SK-N-SH (cell line): ENCODE measurements at regions not wholly inside any gene's neighbourhood (a gene's known extent, or its start where the extent isn't known, plus 50 kb on each side); places are given as distances from the start of the nearest gene placed in this dataset.

ENCODE experiments used
- CTCF ChIA-PET: fragments of 300-600, 350-600 bp; formaldehyde crosslinking; extraction: SDS; loops from one replicate; lab custom pipeline; 2021; lab: Yijun Ruan, JAX
- POLR2A ChIA-PET: fragments of 350-600 bp; sonication (Branson Sonifier 250); formaldehyde crosslinking; extraction: SDS; loops from one replicate; lab custom pipeline; 2020; ENCODE audit warnings: antibody characterized with exemption, inconsistent platforms; lab: Yijun Ruan, JAX
- DNase-seq: peaks from one replicate; pipeline ENCODE4 v3.0.0; 2012
- H2AFZ ChIP-seq: fragments of 200-600 bp; sonication (generic); 2 replicates; pipeline ENCODE4 v1.8.1; 2016; ENCODE audit warnings: antibody characterized with exemption, mild to moderate bottlenecking, low read depth
- H3F3A ChIP-seq: fragments of 200-600 bp; sonication (generic); replicated peaks from 2 replicates; pipeline ENCODE3; 2016; ENCODE audit warnings: antibody characterized with exemption, mild to moderate bottlenecking; ENCODE audit not compliant: insufficient read depth
- H3K27ac ChIP-seq, 2 experiments: fragments of 200-500 bp in 1 of 2; fragments of 200-600 bp in 1 of 2; sonication (Bioruptor generic) in 1 of 2; sonication (generic), shearing (Covaris generic) in 1 of 2; 2 replicates each; pipeline versions ENCODE4 v1.5.1 to v1.6.1; 2014 to 2016; ENCODE audit warnings: low read depth in 2 of 2, inconsistent platforms in 1 of 2, low read length in 1 of 2, mild to moderate bottlenecking in 1 of 2, mixed read lengths in 1 of 2
- H3K27me3 ChIP-seq: fragments of 200-600 bp; sonication (generic), shearing (Covaris generic); 2 replicates; pipeline ENCODE4 v1.6.1; 2016; ENCODE audit warnings: mixed run types; ENCODE audit not compliant: insufficient read depth
- H3K36me3 ChIP-seq, 2 experiments: fragments of 200-500 bp in 1 of 2; fragments of 200-600 bp in 1 of 2; sonication (Bioruptor generic) in 1 of 2; sonication (generic) in 1 of 2; replicated peaks in 1 of 2; 2 replicates each; pipeline versions ENCODE3 to v1.5.1; 2014 to 2016; ENCODE audit warnings: low read length in 1 of 2, mild to moderate bottlenecking in 1 of 2; ENCODE audit not compliant: insufficient read depth in 2 of 2, control insufficient read depth in 1 of 2
- H3K4me1 ChIP-seq, 2 experiments: fragments of 200-500 bp in 1 of 2; fragments of 200-600 bp in 1 of 2; sonication (Bioruptor generic) in 1 of 2; sonication (generic), shearing (Covaris generic) in 1 of 2; 2 replicates each; pipeline versions ENCODE4 v1.5.1 to v1.6.1; 2014 to 2016; ENCODE audit warnings: low read depth in 1 of 2, low read length in 1 of 2, mixed run types in 1 of 2; ENCODE audit not compliant: insufficient read depth in 2 of 2, control insufficient read depth in 1 of 2
- H3K4me2 ChIP-seq: fragments of 200-600 bp; sonication (generic), shearing (Covaris generic); 2 replicates; pipeline ENCODE4 v1.6.1; 2017; ENCODE audit warnings: mixed run types
- H3K4me3 ChIP-seq, 2 experiments: fragments of 200-500 bp in 1 of 2; fragments of 200-600 bp in 1 of 2; sonication (Bioruptor generic) in 1 of 2; sonication (generic), shearing (Covaris generic) in 1 of 2; 2 replicates each; pipeline versions ENCODE4 v1.5.1 to v1.8.1; 2014 to 2016; ENCODE audit warnings: low read depth in 2 of 2, inconsistent platforms in 1 of 2, low read length in 1 of 2, mild to moderate bottlenecking in 1 of 2, mixed read lengths in 1 of 2, moderate library complexity in 1 of 2
- H3K79me2 ChIP-seq: fragments of 200-600 bp; sonication (generic); 2 replicates; pipeline ENCODE4 v1.8.1; 2017; ENCODE audit warnings: mild to moderate bottlenecking; ENCODE audit not compliant: insufficient read depth
- H3K9ac ChIP-seq: fragments of 200-600 bp; sonication (generic); 2 replicates; pipeline ENCODE4 v1.6.1; 2017; ENCODE audit warnings: mixed run types
- H3K9me2 ChIP-seq: fragments of 200-600 bp; sonication (generic); 2 replicates; pipeline ENCODE4 v1.6.1; 2017; ENCODE audit warnings: mixed run types
- H3K9me3 ChIP-seq: fragments of 200-600 bp; sonication (generic); 2 replicates; pipeline ENCODE4 v1.6.1; 2017; ENCODE audit warnings: mixed run types, mild to moderate bottlenecking, moderate library complexity
- H4K20me1 ChIP-seq: fragments of 200-600 bp; sonication (generic); 2 replicates; pipeline ENCODE4 v1.6.1; 2017; ENCODE audit warnings: mild to moderate bottlenecking, mixed run types; ENCODE audit not compliant: insufficient read depth
- CHD2 ChIP-seq: fragments of 150-350 bp; IDR thresholded peaks from 2 replicates; pipeline ENCODE4 v1.6.1; 2018; ENCODE audit warnings: low read length; ENCODE audit not compliant: partially characterized antibody
- EZH2phosphoT487 ChIP-seq: fragments of 200-600 bp; sonication (generic); IDR thresholded peaks from 2 replicates; pipeline ENCODE4 v1.6.1; 2017; ENCODE audit warnings: low read depth, mixed run types, mild to moderate bottlenecking, antibody characterized with exemption, moderate library complexity, borderline replicate concordance
- GABPA ChIP-seq: IDR thresholded peaks from 2 replicates; pipeline ENCODE4 v1.4.0; 2012; ENCODE audit warnings: low read depth, mild to moderate bottlenecking
- NRF1 ChIP-seq: IDR thresholded peaks from 2 replicates; pipeline ENCODE4 v1.6.1; 2012; ENCODE audit warnings: low read depth, mild to moderate bottlenecking, low read length
- RXRA ChIP-seq: IDR thresholded peaks from 2 replicates; pipeline ENCODE4 v1.4.0; 2012; ENCODE audit warnings: low read depth, mild to moderate bottlenecking, borderline replicate concordance
- SIN3A ChIP-seq: IDR thresholded peaks from 2 replicates; pipeline ENCODE4 v1.6.1; 2012; ENCODE audit warnings: low read depth, mild to moderate bottlenecking, low read length, moderate library complexity, borderline replicate concordance
- WGBS: methylation state at CpG from one replicate; pipeline ENCODE4 v1.1.6; 2017; ENCODE audit warnings: low lambda C conversion rate; 5-methylcytosine and 5-hydroxymethylcytosine counted together
- TF ChIP-seq, protein P1 (sequence below): IDR thresholded peaks from 2 replicates; pipeline ENCODE4 v1.6.1; 2012; ENCODE audit warnings: mild to moderate bottlenecking, low read depth, low read length, moderate library complexity
- TF ChIP-seq, protein P2 (sequence below): fragments of 150-350 bp; IDR thresholded peaks from 2 replicates; pipeline ENCODE4 v1.6.1; 2017; ENCODE audit warnings: antibody characterized with exemption, low read length, low read depth, borderline replicate concordance
- TF ChIP-seq, protein P3 (sequence below): IDR thresholded peaks from 2 replicates; pipeline ENCODE4 v1.4.0; 2012; ENCODE audit warnings: low read depth, borderline replicate concordance

DNA sequence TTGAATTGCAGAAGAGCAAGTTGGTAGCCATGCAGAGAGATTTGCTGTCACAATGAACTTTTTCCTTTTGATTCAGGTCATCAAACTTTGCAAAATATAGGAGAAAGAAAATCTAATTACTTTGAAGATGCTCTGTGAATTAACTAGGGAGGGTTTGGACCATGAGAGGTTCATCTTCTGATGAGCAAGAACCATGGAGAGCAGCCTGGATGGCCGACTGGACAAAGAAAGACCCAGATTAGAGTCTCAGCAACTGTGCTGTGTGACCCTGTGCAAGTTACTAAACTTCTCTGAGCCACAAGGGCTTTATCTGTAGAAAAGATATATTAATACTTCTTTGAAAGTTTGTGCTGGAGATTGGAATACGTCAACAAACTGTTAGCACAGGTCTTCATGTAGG lies 122.6 kb upstream of the ADAMTS18 start:
- Histone ChIP-seq H3K9me3 (no peaks in the 10 kb centered on the region), H3K9ac (no peak overlapping the region), H3K27ac (no peak overlapping the region), H2AFZ (no peak overlapping the region), H3K9me2 (no peaks in the 10 kb centered on the region), H3K36me3 (no peaks in the 10 kb centered on the region), H3F3A (no peaks in the 10 kb centered on the region), H3K79me2 (no peaks in the 10 kb centered on the region), H4K20me1 (no peaks in the 10 kb centered on the region), H3K4me1 (no peaks in the 10 kb centered on the region), H3K4me3 (no peak overlapping the region), H3K4me2 (no peak overlapping the region), H3K27me3 (no peaks in the 10 kb centered on the region; the same call in 1 of the 2 replicates)
- no peak for DNase-seq
- CTCF ChIA-PET, result interaction anchor here (1.2 kb wide), 1 partner anchor 11 kb away, joined by 3 read pairs; no protein-coding TSS in a partner anchor
- POLR2A ChIA-PET, result no interaction called here
- TF ChIP-seq EZH2phosphoT487 (no peak), CHD2 (no peak)
- TF ChIP-seq, protein P1, sequence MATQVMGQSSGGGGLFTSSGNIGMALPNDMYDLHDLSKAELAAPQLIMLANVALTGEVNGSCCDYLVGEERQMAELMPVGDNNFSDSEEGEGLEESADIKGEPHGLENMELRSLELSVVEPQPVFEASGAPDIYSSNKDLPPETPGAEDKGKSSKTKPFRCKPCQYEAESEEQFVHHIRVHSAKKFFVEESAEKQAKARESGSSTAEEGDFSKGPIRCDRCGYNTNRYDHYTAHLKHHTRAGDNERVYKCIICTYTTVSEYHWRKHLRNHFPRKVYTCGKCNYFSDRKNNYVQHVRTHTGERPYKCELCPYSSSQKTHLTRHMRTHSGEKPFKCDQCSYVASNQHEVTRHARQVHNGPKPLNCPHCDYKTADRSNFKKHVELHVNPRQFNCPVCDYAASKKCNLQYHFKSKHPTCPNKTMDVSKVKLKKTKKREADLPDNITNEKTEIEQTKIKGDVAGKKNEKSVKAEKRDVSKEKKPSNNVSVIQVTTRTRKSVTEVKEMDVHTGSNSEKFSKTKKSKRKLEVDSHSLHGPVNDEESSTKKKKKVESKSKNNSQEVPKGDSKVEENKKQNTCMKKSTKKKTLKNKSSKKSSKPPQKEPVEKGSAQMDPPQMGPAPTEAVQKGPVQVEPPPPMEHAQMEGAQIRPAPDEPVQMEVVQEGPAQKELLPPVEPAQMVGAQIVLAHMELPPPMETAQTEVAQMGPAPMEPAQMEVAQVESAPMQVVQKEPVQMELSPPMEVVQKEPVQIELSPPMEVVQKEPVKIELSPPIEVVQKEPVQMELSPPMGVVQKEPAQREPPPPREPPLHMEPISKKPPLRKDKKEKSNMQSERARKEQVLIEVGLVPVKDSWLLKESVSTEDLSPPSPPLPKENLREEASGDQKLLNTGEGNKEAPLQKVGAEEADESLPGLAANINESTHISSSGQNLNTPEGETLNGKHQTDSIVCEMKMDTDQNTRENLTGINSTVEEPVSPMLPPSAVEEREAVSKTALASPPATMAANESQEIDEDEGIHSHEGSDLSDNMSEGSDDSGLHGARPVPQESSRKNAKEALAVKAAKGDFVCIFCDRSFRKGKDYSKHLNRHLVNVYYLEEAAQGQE, result peak; percentile 60
- 13% methylated on average over 2 of the region's 2 CpGs for WGBS

DNA sequence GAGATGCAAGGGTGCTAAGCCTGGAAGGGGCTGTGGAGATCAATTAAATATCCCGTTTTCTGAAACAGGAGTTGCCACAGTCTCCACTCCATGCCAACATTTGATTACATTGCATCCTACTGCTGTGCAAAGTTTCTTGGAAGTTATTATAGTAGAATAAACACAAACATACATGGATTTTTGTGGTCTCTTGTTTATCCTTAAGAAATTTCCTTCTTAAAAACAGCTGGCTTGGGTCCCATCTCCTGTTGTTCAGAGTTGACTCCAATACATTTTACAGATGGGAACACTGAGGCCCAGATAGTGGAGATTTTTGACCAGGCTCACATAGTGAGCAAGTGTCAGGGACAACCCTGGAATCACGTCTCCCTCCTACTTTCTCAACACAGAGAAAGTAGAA lies 124.0 kb upstream of the ADAMTS18 start:
- Histone ChIP-seq H4K20me1 (no peaks in the 10 kb centered on the region), H3K9me2 (no peaks in the 10 kb centered on the region), H2AFZ (no peak overlapping the region), H3F3A (no peaks in the 10 kb centered on the region), H3K4me3 (no peak overlapping the region), H3K4me1 (no peaks in the 10 kb centered on the region), H3K4me2 (no peak overlapping the region), H3K9me3 (no peaks in the 10 kb centered on the region), H3K9ac (no peak overlapping the region), H3K27me3 (no peaks in the 10 kb centered on the region), H3K36me3 (no peaks in the 10 kb centered on the region), H3K79me2 (no peaks in the 10 kb centered on the region), H3K27ac (no peak overlapping the region)
- TF ChIP-seq NRF1 (no peak), RXRA (no peak), GABPA (no peak), SIN3A (no peak)
- TF ChIP-seq, protein P2, sequence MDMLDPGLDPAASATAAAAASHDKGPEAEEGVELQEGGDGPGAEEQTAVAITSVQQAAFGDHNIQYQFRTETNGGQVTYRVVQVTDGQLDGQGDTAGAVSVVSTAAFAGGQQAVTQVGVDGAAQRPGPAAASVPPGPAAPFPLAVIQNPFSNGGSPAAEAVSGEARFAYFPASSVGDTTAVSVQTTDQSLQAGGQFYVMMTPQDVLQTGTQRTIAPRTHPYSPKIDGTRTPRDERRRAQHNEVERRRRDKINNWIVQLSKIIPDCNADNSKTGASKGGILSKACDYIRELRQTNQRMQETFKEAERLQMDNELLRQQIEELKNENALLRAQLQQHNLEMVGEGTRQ, result no peak
- TF ChIP-seq, protein P3, sequence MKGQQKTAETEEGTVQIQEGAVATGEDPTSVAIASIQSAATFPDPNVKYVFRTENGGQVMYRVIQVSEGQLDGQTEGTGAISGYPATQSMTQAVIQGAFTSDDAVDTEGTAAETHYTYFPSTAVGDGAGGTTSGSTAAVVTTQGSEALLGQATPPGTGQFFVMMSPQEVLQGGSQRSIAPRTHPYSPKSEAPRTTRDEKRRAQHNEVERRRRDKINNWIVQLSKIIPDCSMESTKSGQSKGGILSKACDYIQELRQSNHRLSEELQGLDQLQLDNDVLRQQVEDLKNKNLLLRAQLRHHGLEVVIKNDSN, result no peak
- ChIA-PET CTCF (interaction anchor here (4.0 kb wide), 1 partner anchor 25 kb away, joined by 26 read pairs; no protein-coding TSS in a partner anchor), POLR2A (no interaction called here)
- no peak for DNase-seq
- 24% methylated on average over 2 of the region's 2 CpGs for WGBS
